ENCODE measurements at regions not wholly inside any gene's neighbourhood (a gene's known extent, or its start where the extent isn't known, plus 50 kb on each side); places are given as distances from the start of the nearest gene placed in this dataset.

DNA sequence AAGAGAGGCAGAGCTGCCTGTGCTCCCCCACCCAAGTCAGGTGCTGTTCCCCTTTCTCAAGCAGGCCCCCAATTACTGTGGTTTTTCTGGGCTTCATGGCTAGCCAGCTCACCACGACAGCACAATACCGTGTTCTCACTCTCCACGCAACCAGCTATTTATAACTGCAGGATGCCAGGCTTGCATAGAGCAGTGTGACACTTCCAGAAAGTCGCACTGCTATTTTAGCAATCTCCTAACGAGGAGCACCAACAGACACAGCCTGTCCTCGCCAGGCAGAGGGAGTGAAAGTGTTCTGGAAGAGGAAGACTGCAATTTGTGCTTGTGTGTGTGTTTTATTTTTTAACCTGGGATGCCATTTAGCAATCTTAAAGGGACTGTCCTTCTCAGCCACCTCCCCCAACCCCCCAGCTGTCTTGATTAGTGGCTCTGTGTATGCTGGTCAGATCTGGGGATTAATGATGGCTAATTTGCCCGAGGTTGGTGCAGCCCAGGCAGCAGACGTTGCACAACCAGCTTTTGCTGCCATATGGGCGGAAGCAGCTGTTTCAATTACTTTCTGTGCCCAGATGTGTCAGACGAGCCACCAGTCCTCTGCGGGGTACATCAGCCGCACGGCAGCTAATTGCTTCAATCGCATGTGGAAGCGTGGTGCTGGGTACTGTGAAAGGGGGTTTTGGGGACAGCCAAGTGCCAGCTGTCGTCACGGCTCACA is 268.0 kb upstream of the ARRDC4 start (continued):
- TF ChIP-seq PATZ1 (CRISPR knock-in tag; IDR thresholded peaks at IDR 0.05; ENCODE audit: borderline replicate concordance) (no peak), ERF (CRISPR knock-in tag; IDR thresholded peaks at IDR 0.05) (no peak), MAZ (CRISPR knock-in tag; conservative IDR thresholded peaks at IDR 0.05 in 1 of 2, IDR thresholded peaks at IDR 0.05 in 1 of 2) (no peak), CEBPG (CRISPR knock-in tag; IDR thresholded peaks at IDR 0.05) (no peak), CEBPG (tag; conservative IDR thresholded peaks at IDR 0.05 in 1 of 2, IDR thresholded peaks at IDR 0.05 in 1 of 2) (no peak)

GRCh38 chr15:97694456-97694855 is 266.0 kb upstream of the ARRDC4 start:
- Histone ChIP-seq H3K4me3 (no peak overlapping the region), H3K9ac (ENCODE audit: insufficient read depth in 1 of 2, low read depth in 2 of 2, low read length in 2 of 2) (no peak overlapping the region), H4K20me1 (replicated peaks; ENCODE audit: control insufficient read depth, insufficient read depth, low read length) (no peaks in the 10 kb centered on the region), H3K4me1 (replicated peaks in 1 of 2; ENCODE audit: control insufficient read depth in 2 of 2, insufficient read depth in 2 of 2, low read length in 2 of 2) (no peaks in the 10 kb centered on the region), H3K27ac (ENCODE audit: extremely low read depth, low read depth, low read length) (no peak overlapping the region), H3K36me3 (ENCODE audit: control insufficient read depth, insufficient read depth, low read length) (no peaks in the 10 kb centered on the region), H2AFZ (ENCODE audit: low read depth, low read length) (no peak overlapping the region), H3K9me3 (replicated peaks; ENCODE audit: control insufficient read depth, insufficient read depth, low read depth, low read length) (no peaks in the 10 kb centered on the region), H3K4me2 (ENCODE audit: insufficient read depth, low read length) (no peak overlapping the region), H3K9me1 (ENCODE audit: control insufficient read depth, insufficient read depth, low read length) (no peaks in the 10 kb centered on the region), H3K79me2 (ENCODE audit: control insufficient read depth, insufficient read depth, low read length) (no peaks in the 10 kb centered on the region), H3K27me3 (ENCODE audit: control insufficient read depth in 2 of 2, insufficient read depth in 2 of 2, low read length in 2 of 2) (no peaks in the 10 kb centered on the region)
- ChIA-PET CTCF (ENCODE audit: low intra/inter-chr PET ratio) (no interaction called here), POLR2A (interaction anchor here (0.8 kb wide), 1 partner anchor 20 kb away, joined by 3 read pairs; no protein-coding TSS in a partner anchor)
- DNase-seq (ENCODE audit: extremely low read depth in 1 of 4, low spot score in 3 of 4) (no peak), ATAC-seq (no peak), FAIRE-seq (no peak)
- intact Hi-C loops (cut with micrococcal nuclease): no loop called here
- 49% methylated on average over 6 of the region's 7 CpGs for WGBS (ENCODE audit: insufficient coverage, low coverage, missing lambda C conversion rate)
- in situ Hi-C loops (cut with MboI): no loop called here
- no TSS peak for BruUV-seq (replicated peaks)
- TF ChIP-seq, protein P1, sequence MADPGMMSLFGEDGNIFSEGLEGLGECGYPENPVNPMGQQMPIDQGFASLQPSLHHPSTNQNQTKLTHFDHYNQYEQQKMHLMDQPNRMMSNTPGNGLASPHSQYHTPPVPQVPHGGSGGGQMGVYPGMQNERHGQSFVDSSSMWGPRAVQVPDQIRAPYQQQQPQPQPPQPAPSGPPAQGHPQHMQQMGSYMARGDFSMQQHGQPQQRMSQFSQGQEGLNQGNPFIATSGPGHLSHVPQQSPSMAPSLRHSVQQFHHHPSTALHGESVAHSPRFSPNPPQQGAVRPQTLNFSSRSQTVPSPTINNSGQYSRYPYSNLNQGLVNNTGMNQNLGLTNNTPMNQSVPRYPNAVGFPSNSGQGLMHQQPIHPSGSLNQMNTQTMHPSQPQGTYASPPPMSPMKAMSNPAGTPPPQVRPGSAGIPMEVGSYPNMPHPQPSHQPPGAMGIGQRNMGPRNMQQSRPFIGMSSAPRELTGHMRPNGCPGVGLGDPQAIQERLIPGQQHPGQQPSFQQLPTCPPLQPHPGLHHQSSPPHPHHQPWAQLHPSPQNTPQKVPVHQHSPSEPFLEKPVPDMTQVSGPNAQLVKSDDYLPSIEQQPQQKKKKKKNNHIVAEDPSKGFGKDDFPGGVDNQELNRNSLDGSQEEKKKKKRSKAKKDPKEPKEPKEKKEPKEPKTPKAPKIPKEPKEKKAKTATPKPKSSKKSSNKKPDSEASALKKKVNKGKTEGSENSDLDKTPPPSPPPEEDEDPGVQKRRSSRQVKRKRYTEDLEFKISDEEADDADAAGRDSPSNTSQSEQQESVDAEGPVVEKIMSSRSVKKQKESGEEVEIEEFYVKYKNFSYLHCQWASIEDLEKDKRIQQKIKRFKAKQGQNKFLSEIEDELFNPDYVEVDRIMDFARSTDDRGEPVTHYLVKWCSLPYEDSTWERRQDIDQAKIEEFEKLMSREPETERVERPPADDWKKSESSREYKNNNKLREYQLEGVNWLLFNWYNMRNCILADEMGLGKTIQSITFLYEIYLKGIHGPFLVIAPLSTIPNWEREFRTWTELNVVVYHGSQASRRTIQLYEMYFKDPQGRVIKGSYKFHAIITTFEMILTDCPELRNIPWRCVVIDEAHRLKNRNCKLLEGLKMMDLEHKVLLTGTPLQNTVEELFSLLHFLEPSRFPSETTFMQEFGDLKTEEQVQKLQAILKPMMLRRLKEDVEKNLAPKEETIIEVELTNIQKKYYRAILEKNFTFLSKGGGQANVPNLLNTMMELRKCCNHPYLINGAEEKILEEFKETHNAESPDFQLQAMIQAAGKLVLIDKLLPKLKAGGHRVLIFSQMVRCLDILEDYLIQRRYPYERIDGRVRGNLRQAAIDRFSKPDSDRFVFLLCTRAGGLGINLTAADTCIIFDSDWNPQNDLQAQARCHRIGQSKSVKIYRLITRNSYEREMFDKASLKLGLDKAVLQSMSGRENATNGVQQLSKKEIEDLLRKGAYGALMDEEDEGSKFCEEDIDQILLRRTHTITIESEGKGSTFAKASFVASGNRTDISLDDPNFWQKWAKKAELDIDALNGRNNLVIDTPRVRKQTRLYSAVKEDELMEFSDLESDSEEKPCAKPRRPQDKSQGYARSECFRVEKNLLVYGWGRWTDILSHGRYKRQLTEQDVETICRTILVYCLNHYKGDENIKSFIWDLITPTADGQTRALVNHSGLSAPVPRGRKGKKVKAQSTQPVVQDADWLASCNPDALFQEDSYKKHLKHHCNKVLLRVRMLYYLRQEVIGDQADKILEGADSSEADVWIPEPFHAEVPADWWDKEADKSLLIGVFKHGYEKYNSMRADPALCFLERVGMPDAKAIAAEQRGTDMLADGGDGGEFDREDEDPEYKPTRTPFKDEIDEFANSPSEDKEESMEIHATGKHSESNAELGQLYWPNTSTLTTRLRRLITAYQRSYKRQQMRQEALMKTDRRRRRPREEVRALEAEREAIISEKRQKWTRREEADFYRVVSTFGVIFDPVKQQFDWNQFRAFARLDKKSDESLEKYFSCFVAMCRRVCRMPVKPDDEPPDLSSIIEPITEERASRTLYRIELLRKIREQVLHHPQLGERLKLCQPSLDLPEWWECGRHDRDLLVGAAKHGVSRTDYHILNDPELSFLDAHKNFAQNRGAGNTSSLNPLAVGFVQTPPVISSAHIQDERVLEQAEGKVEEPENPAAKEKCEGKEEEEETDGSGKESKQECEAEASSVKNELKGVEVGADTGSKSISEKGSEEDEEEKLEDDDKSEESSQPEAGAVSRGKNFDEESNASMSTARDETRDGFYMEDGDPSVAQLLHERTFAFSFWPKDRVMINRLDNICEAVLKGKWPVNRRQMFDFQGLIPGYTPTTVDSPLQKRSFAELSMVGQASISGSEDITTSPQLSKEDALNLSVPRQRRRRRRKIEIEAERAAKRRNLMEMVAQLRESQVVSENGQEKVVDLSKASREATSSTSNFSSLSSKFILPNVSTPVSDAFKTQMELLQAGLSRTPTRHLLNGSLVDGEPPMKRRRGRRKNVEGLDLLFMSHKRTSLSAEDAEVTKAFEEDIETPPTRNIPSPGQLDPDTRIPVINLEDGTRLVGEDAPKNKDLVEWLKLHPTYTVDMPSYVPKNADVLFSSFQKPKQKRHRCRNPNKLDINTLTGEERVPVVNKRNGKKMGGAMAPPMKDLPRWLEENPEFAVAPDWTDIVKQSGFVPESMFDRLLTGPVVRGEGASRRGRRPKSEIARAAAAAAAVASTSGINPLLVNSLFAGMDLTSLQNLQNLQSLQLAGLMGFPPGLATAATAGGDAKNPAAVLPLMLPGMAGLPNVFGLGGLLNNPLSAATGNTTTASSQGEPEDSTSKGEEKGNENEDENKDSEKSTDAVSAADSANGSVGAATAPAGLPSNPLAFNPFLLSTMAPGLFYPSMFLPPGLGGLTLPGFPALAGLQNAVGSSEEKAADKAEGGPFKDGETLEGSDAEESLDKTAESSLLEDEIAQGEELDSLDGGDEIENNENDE (IDR thresholded peaks at IDR 0.05; ENCODE audit: low read depth, low read length): no peak

All from K562 (cell line).